ENCODE measurements at regions not wholly inside any gene's neighbourhood (a gene's known extent, or its start where the extent isn't known, plus 50 kb on each side); places are given as distances from the start of the nearest gene placed in this dataset.

GRCh38 chr6:145283856-145284255 lies 451.5 kb downstream of the EPM2A start:
- TF ChIP-seq EZH2 (IDR thresholded peaks at IDR 0.05) (no peak), POLR2AphosphoS5 (IDR thresholded peaks at IDR 0.05; ENCODE audit: borderline replicate concordance, low read depth, low read length) (no peak)

All from SK-N-MC (cell line).